ENCODE measurements at regions not wholly inside any gene's neighbourhood (a gene's known extent, or its start where the extent isn't known, plus 50 kb on each side); places are given as distances from the start of the nearest gene placed in this dataset.

GRCh38 chr16:60077861-60078260 is 1343.7 kb upstream of the GOT2 start:
- TF ChIP-seq, protein P1, sequence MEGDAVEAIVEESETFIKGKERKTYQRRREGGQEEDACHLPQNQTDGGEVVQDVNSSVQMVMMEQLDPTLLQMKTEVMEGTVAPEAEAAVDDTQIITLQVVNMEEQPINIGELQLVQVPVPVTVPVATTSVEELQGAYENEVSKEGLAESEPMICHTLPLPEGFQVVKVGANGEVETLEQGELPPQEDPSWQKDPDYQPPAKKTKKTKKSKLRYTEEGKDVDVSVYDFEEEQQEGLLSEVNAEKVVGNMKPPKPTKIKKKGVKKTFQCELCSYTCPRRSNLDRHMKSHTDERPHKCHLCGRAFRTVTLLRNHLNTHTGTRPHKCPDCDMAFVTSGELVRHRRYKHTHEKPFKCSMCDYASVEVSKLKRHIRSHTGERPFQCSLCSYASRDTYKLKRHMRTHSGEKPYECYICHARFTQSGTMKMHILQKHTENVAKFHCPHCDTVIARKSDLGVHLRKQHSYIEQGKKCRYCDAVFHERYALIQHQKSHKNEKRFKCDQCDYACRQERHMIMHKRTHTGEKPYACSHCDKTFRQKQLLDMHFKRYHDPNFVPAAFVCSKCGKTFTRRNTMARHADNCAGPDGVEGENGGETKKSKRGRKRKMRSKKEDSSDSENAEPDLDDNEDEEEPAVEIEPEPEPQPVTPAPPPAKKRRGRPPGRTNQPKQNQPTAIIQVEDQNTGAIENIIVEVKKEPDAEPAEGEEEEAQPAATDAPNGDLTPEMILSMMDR (IDR thresholded peaks at IDR 0.05; ENCODE audit: low read length), result no peak
- TF ChIP-seq EZH2 (optimal IDR thresholded peaks at IDR 0.05; ENCODE audit: low read depth, low read length), result no peak
